AG04449 (cell line): ENCODE measurements at regions not wholly inside any gene's neighbourhood (a gene's known extent, or its start where the extent isn't known, plus 50 kb on each side); places are given as distances from the start of the nearest gene placed in this dataset.
"Not testable (repeated sequence)": the region's sequence is repeated elsewhere in the genome, so short reads cannot be mapped to it uniquely, and the experiment has no call there.

Experiments used
- CTCF ChIA-PET: fragments of 350-600 bp; formaldehyde crosslinking; extraction: SDS; loops from one replicate; lab custom pipeline; 2021; ENCODE audit warnings: antibody characterized with exemption; lab: Yijun Ruan, JAX
- POLR2A ChIA-PET: fragments of 400-600, 350-600 bp; formaldehyde crosslinking; extraction: SDS; loops from one replicate; lab custom pipeline; 2020; ENCODE audit warnings: antibody characterized with exemption, inconsistent platforms; lab: Yijun Ruan, JAX
- DNase-seq: peaks from one replicate; pipeline ENCODE4 v3.0.0-alpha.2; 2010; ENCODE audit warnings: low read depth, low spot score
- H3K4me3 ChIP-seq: 2 replicates; pipeline ENCODE4 v1.5.1; 2011; ENCODE audit warnings: low read depth, mild to moderate bottlenecking, control low read depth, low read length
- TF ChIP-seq, protein P1 (sequence below): IDR thresholded peaks from one replicate; pipeline ENCODE4 v1.5.1; 2011; ENCODE audit warnings: mild to moderate bottlenecking, moderate library complexity, low read length, control low read depth, inconsistent platforms; ENCODE audit not compliant: insufficient read depth; ENCODE audit errors: missing control alignments

DNA sequence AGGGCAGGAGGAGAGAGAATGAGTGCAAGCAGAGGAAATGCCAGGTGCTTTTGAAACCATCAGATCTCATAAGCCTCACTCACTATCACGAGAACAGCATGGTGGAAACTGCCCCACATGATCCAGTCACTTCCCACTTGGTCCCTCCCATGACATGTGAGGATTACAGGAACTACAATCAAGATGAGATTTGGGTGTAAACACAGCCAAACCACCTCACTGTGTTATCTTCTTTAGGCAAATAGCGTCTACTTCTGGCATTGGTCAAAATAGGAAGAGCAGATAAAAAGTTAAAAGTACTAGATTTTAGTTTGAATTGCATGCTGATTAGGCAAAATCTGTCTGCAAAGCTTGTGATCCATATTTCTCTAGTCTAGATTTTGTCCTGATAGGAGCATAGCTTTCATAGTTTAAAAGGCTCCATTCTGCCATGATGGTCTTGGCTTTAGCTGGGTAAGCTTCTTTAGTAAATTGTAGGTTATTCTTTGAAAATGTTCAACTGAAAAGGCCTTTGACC lies 267.5 kb downstream of the NKX6-1 start:
- ChIA-PET POLR2A (no interaction called here), CTCF (no interaction called here)
- H3K4me3 ChIP-seq = no peak overlapping the region
- no peak for DNase-seq
- TF ChIP-seq, protein P1, sequence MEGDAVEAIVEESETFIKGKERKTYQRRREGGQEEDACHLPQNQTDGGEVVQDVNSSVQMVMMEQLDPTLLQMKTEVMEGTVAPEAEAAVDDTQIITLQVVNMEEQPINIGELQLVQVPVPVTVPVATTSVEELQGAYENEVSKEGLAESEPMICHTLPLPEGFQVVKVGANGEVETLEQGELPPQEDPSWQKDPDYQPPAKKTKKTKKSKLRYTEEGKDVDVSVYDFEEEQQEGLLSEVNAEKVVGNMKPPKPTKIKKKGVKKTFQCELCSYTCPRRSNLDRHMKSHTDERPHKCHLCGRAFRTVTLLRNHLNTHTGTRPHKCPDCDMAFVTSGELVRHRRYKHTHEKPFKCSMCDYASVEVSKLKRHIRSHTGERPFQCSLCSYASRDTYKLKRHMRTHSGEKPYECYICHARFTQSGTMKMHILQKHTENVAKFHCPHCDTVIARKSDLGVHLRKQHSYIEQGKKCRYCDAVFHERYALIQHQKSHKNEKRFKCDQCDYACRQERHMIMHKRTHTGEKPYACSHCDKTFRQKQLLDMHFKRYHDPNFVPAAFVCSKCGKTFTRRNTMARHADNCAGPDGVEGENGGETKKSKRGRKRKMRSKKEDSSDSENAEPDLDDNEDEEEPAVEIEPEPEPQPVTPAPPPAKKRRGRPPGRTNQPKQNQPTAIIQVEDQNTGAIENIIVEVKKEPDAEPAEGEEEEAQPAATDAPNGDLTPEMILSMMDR = no peak

DNA sequence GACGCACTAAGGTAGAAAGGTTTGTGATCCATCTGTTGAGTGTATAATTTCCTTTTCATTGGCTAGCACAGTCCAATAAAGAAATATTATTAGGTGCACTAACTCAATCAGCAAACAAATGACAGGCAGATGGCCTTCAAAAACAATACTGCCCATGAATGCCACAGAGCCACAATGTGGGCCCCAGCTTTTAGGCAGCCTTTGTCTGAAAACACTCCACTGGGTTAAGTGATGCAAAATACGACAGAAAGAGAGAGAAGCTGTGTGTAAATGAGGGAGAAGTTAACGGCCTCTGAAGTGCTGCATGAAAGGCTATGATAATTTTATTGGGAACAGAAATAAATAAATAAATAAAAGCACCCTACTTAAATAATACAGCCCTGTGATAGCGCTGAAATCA lies 274.6 kb downstream of the NKX6-1 start:
- ChIA-PET POLR2A (no interaction called here), CTCF (no interaction called here)
- no peak for DNase-seq
- TF ChIP-seq, protein P1 = no peak
- no peak overlapping the region for H3K4me3 ChIP-seq

DNA sequence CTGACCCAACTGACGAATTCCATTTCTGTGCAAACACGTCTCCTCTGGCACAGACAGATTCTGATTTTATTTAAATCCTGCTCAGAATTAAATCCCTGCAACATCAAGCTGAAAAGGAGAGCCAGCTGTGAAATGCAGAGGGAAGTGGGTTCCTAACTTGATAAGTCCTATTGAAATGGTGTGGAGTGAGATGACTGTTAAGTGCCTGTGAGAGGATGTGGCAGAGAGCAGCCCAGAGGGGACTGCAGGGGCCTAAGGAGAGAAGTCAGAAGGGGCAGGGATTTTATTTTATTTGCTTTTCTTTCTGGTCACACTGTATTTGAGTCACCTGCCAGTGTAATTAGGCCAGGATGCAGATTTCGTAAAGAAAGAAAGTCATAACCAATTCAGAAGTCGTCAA lies 277.4 kb downstream of the NKX6-1 start:
- no peak for DNase-seq
- ChIA-PET CTCF (no interaction called here), POLR2A (no interaction called here)
- TF ChIP-seq, protein P1 = no peak
- H3K4me3 ChIP-seq = no peak overlapping the region

DNA sequence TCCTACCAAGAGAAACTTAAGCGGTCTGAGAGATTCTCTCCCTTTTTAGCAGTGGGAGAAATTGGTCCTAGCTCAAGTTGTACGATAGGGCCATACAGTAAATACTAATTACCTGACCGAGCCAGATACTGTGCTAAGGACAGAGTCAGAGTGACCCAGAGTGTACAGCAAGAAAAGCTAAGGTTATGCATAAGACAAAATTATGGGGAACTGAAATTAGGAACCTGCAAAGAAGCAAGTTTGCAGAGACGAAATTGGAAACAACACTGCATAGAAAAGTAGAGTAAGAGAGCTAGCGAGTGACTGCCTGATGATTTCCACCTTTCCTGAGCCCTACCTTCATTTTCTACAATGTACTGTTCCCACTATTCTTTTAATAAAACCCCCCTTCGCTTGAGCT lies 278.1 kb downstream of the NKX6-1 start:
- ChIA-PET CTCF (no interaction called here), POLR2A (no interaction called here)
- TF ChIP-seq, protein P1 = no peak
- no peak overlapping the region for H3K4me3 ChIP-seq
- no peak for DNase-seq

DNA sequence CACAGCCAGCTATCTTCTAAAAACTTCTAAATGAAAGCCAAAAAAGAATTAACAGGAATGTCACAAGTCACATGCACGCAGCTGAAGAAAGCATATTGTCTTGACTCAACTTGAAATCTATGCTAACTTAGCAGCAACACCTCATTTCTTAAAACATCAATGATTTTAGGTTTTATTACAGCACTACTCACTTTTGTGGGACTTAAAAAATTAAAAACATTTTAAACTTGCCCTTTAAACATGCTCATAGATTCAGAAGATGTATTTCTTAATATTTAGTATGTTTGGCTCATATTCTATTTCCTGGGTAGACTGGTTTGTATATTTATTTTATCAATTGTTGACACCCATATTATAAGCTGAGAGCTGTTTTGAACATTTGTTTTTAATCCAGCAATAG lies 279.4 kb downstream of the NKX6-1 start:
- TF ChIP-seq, protein P1 = no peak
- DNase-seq = no peak
- ChIA-PET CTCF (no interaction called here), POLR2A (no interaction called here)
- H3K4me3 ChIP-seq = no peak overlapping the region

DNA sequence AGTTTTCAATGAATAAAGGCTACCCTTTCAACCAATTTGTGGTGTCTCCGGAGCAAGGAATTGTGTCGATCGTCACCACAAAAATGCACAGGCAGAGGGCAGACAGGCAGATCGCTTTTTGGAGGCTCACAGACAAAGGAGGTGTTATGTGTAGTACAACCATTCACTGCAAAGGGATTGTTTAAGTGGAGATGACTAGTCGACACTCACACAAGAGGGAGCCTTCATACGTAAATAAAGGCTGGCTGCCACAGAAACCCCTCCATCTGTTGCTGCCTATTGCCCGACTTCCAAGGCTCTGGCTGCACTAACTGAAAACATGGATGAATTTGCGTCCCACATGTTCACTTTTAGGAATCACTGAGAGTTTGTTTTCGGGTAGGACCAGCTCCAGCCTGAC lies 281.1 kb downstream of the NKX6-1 start:
- POLR2A ChIA-PET = no interaction called here
- H3K4me3 ChIP-seq = no peak overlapping the region
- DNase-seq = no peak
- CTCF ChIA-PET = no interaction called here
- TF ChIP-seq, protein P1 = no peak

DNA sequence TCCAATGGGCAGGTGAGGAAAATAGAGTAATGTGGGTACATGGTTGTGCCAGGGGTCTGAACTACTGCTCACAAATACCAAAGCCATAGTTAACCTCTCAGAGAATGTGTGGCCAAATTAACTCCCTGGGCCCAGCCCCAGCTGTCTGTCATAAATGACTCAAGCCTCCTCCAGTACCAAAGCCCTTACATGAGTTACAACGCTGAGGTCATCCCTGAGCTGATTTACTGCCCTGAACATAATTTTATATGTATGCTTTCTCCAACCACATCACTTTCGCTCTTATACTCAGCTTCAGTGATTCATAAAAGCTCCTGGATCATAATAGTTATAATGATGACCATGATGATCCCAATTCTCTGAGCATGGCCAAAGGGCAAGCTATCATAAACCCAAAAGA lies 283.9 kb downstream of the NKX6-1 start:
- TF ChIP-seq, protein P1 = no peak
- POLR2A ChIA-PET = no interaction called here
- CTCF ChIA-PET = no interaction called here
- no peak overlapping the region for H3K4me3 ChIP-seq
- no peak for DNase-seq

DNA sequence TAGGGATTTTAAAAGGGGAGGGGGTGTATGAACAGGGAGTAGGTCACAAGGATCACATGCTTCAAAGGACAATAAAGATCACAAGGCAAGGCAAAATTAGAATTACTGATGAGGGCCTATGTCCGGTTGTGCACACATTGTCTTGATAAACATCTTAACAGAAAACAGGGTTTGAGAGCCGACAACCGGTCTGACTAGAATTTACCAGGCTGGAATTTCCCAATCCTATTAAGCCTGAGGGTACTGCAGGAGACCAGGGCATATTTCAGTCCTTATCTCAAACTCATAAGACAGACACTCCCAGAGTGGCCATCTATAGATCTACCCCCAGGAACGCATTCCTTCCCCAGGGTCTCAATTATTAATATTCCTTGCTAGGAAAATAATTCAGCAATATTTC lies 292.9 kb downstream of the NKX6-1 start:
- POLR2A ChIA-PET, CTCF ChIA-PET, DNase-seq, H3K4me3 ChIP-seq: not testable (repeated sequence)
